Epithelial cell of prostate (primary cell): ENCODE measurements at regions not wholly inside any gene's neighbourhood (a gene's known extent, or its start where the extent isn't known, plus 50 kb on each side); places are given as distances from the start of the nearest gene placed in this dataset.
"Not testable (repeated sequence)": the region's sequence is repeated elsewhere in the genome, so short reads cannot be mapped to it uniquely, and the experiment has no call there.

Experiments used
- DNase-seq: peaks from one replicate; pipeline ENCODE4 v3.0.0-alpha.2; 2011; ENCODE audit warnings: low read depth, low spot score
- H3K27ac ChIP-seq: fragments of 450-650 bp; 2 replicates; pipeline ENCODE4 v1.5.1; 2017; ENCODE audit warnings: mild to moderate bottlenecking

GRCh38 chr11:28808771-28809170 lies 700.6 kb downstream of the METTL15 start:
- peak overlapping the region; percentile 59 for H3K27ac ChIP-seq
- peak; percentile 75 for DNase-seq

- no peak overlapping the region for H3K27ac ChIP-seq
- DNase-seq, result no peak
Measured at GRCh38 chr11:28799316-28799715, 691.1 kb downstream of the METTL15 start.

GRCh38 chr11:28798286-28798685 lies 690.1 kb downstream of the METTL15 start:
- H3K27ac ChIP-seq, result no peak overlapping the region
- DNase-seq, result no peak

GRCh38 chr11:28797536-28797935 lies 689.3 kb downstream of the METTL15 start:
- H3K27ac ChIP-seq, result no peak overlapping the region

GRCh38 chr11:28794405-28794804 lies 686.2 kb downstream of the METTL15 start:
- no peak for DNase-seq
- no peak overlapping the region for H3K27ac ChIP-seq

More at GRCh38 chr11:28797536-28797935, 689.3 kb downstream of the METTL15 start:
- DNase-seq, result no peak

GRCh38 chr11:28793282-28793738 lies 685.1 kb downstream of the METTL15 start:
- DNase-seq, result no peak
- H3K27ac ChIP-seq, result no peak overlapping the region

GRCh38 chr11:28792856-28793255 lies 684.7 kb downstream of the METTL15 start:
- DNase-seq, result no peak
- H3K27ac ChIP-seq, result no peak overlapping the region

GRCh38 chr11:28787897-28788296 lies 679.7 kb downstream of the METTL15 start:
- not testable (repeated sequence) for DNase-seq

GRCh38 chr11:28777126-28777525 lies 668.9 kb downstream of the METTL15 start:
- no peak overlapping the region for H3K27ac ChIP-seq
- DNase-seq, result no peak

More at GRCh38 chr11:28787897-28788296, 679.7 kb downstream of the METTL15 start:
- H3K27ac ChIP-seq, result not testable (repeated sequence)

- no peak for DNase-seq
- H3K27ac ChIP-seq, result no peak overlapping the region
Measured at GRCh38 chr11:28773606-28774005, 665.4 kb downstream of the METTL15 start.

- H3K27ac ChIP-seq, result no peak overlapping the region
- no peak for DNase-seq
Measured at GRCh38 chr11:28770806-28771205, 662.6 kb downstream of the METTL15 start.

- H3K27ac ChIP-seq, result no peak overlapping the region
- DNase-seq, result no peak
Measured at GRCh38 chr11:28767574-28767973, 659.4 kb downstream of the METTL15 start.

GRCh38 chr11:28763876-28764275 lies 655.7 kb downstream of the METTL15 start:
- DNase-seq, result no peak
- H3K27ac ChIP-seq, result no peak overlapping the region

GRCh38 chr11:28763151-28763550 lies 655.0 kb downstream of the METTL15 start:
- no peak for DNase-seq

GRCh38 chr11:28760676-28761390 lies 652.6 kb downstream of the METTL15 start:
- H3K27ac ChIP-seq, result peak overlapping the region; percentile 65
- no peak for DNase-seq

More at GRCh38 chr11:28763151-28763550, 655.0 kb downstream of the METTL15 start:
- no peak overlapping the region for H3K27ac ChIP-seq

GRCh38 chr11:28759311-28759710 lies 651.1 kb downstream of the METTL15 start:
- DNase-seq, result peak; percentile 44
- peak overlapping the region; percentile 65 for H3K27ac ChIP-seq

- peak overlapping the region; percentile 65 for H3K27ac ChIP-seq
- no peak for DNase-seq
Measured at GRCh38 chr11:28757725-28758515, 649.7 kb downstream of the METTL15 start.

GRCh38 chr11:28756977-28757376 lies 648.8 kb downstream of the METTL15 start:
- no peak for DNase-seq
- H3K27ac ChIP-seq, result peak overlapping the region; percentile 65

GRCh38 chr11:28743061-28743550 lies 634.9 kb downstream of the METTL15 start:
- DNase-seq, result no peak

GRCh38 chr11:28739489-28740280 lies 631.5 kb downstream of the METTL15 start:
- H3K27ac ChIP-seq, result no peak overlapping the region

More at GRCh38 chr11:28743061-28743550, 634.9 kb downstream of the METTL15 start:
- no peak overlapping the region for H3K27ac ChIP-seq

More at GRCh38 chr11:28739489-28740280, 631.5 kb downstream of the METTL15 start:
- no peak for DNase-seq
